HG03196 (cell line): ENCODE measurements at regions not wholly inside any gene's neighbourhood (a gene's known extent, or its start where the extent isn't known, plus 50 kb on each side); places are given as distances from the start of the nearest gene placed in this dataset.
"Not testable (repeated sequence)": the region's sequence is repeated elsewhere in the genome, so short reads cannot be mapped to it uniquely, and the experiment has no call there.

ENCODE experiments used
- ATAC-seq: cut with Tn5 transposase; IDR thresholded peaks from one replicate; pipeline ENCODE4 v1.9.1; 2021; ENCODE audit not compliant: unreplicated experiment

- no peak for ATAC-seq
Observed at GRCh38 chr15:93384886-93385285, 295.9 kb upstream of the RGMA start.

DNA sequence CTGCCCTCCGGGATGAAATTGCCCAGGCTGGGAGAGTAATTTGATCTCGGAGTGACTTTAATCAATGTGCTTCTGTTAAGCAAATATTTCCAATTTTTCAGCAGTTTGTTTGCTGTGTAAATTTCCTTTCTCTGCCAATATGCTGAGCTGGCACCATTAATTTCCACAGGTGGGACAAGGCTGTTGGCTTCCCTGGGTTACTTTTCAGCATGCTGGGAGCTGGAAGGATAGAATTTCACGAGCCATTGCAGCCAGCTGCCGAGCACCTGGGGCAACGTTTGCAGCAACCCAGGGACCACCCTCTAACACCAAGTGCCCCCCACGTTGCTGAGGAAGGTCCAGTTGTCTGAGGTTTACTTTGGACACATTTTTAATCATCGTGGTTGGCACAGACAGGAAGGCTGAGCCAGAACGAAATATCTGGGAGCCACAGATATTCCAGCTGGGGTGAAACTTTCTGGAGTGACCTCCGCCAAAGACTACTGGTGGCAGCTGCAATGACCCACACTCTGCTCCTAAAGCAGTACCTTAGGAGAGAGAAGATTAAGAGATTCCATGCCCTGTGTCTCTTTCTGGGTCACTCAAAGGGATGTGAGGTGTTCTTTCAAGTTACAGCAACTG is 293.3 kb upstream of the RGMA start:
- no peak for ATAC-seq

GRCh38 chr15:93378558-93378957 is 289.5 kb upstream of the RGMA start:
- ATAC-seq: no peak

DNA sequence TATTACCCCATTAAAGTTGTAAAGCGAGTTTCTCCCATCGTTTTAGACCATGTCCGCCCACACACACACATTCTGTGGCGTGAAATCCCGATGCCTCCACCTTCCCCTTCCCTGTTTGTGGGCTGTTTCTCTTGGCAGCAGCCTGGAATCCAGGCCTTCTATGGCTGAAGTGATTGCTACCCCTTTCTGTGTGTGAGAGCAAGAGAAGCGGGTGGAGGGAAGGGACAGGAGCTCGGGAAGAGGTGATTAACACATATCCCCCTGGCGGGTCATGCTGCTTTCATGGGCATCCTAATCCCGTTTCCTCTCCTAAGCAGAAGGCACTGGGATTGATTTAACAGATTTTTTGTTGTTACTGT is 283.8 kb upstream of the RGMA start:
- ATAC-seq: no peak

DNA sequence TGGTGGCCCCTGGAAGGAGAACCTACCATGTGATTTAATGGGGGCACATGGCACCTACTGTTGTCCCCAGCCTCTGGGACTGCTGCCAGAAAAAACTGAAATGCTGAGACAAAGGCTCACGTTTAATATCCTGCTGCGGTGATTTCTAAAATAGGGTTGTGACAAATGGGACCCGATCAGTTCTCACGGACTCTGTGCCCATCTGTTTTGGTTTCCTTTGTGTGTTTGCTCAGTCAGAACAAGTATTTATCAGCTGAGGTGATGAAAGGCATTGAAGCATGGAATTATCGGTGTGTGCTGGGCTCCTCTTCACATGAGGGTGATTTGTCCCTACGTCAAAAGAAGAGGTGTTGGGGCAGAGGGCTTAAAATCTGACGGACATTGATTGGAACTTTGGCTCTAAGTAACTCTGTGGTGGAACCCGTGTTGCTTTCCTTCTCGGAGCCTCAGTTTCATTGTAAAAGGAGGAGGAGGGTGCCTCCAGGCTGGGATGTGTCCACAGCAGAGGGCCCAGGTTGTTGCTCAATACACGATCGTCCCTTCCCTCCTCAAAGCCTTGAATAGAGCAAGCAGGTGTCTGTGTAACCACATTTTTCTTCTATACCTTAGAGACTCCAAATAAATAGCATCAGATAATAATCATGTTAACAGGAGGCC is 283.3 kb upstream of the RGMA start:
- ATAC-seq: no peak

DNA sequence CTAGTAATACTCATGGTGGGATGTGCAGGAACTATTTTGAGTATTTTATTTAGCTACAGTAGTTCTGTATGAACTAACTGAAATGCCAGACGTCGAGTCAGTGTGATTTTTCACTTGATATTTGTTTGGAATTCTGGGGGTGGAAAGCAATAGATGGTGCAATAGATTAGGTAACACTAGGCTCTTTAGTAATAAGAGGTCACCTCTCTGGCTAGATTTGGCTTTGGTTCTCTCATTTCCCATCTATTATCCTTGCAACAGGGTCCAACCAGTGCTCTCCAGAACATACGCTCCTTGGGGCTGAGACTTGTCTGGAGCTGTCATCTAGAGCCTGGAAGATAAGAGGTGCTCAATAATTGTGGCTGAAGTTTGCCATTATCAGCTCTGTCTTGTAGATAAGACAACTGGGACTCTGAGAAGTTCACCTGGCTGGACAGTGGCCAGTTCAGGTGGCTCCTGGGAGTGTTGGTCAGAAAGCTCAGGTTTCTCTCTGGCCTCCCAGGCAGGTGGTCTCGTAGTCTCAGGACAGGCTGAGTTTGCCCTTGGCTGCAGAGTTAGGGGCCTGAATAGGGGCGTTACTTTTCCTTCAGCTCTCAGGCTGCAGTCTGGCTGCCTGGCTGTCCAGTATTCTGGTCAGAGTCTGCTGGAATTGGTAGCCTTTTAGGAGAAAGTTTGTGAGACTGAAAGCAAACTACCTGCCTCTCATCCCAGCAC is 277.5 kb upstream of the RGMA start:
- ATAC-seq: no peak

- no peak for ATAC-seq
Observed at GRCh38 chr15:93362821-93363220, 273.8 kb upstream of the RGMA start.

DNA sequence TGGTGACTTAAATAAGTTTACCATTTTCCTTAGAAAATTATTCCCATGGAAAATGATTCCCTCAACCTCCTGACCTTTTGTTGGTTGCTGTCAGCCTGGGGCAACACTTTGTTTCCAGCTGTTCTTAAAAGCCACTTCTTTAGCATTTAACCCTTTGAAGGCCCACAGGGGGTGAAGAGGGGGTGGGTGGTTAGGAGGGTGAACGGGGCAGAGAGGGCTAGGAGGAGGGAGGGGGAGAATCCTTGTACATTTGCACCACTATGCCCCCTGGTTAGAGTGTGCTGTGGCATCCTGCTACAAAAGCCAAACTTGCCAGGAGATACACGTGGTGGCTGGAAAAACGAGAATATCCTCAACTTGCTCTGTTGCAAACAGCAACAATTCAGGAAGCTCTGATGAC is 273.2 kb upstream of the RGMA start:
- no peak for ATAC-seq

DNA sequence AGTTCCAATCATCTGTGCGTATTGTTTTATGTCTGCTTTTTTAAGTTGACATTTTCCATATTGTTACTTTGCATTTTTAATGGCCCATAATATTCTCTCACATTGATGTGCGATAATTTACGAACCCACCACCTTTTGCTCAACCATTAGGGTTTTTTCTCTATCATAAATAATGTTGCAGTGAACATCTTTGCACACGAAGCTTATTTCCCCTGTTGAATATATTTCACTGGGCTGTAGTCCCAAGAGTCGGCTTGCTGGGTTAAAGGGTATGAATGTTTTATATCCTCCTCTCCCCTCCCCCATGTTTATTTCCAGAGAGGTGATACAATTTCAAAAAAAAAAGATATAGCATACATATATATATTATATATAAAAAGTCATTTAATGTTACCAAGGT is 272.7 kb upstream of the RGMA start:
- no peak for ATAC-seq

DNA sequence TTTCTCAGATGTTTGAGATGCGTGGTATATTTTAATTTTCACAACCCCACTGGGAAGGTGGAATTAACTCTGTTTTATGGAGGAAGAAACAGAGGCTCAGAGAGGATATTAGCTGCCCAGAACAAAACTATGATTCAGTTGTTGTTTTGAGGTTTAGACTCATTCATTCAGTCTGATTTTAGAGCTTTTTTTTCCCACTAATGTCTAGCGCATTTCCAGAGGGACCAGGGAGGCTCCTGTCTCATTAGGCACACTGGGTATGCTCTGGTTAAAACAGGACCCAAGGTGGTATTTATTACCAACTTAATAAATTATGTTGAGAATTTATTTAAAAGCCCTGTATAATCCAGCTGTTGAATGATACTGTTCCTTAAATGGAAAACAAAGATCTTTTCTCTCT is 272.0 kb upstream of the RGMA start:
- ATAC-seq: no peak

- ATAC-seq: no peak
Observed at GRCh38 chr15:93360318-93360717, 271.3 kb upstream of the RGMA start.

DNA sequence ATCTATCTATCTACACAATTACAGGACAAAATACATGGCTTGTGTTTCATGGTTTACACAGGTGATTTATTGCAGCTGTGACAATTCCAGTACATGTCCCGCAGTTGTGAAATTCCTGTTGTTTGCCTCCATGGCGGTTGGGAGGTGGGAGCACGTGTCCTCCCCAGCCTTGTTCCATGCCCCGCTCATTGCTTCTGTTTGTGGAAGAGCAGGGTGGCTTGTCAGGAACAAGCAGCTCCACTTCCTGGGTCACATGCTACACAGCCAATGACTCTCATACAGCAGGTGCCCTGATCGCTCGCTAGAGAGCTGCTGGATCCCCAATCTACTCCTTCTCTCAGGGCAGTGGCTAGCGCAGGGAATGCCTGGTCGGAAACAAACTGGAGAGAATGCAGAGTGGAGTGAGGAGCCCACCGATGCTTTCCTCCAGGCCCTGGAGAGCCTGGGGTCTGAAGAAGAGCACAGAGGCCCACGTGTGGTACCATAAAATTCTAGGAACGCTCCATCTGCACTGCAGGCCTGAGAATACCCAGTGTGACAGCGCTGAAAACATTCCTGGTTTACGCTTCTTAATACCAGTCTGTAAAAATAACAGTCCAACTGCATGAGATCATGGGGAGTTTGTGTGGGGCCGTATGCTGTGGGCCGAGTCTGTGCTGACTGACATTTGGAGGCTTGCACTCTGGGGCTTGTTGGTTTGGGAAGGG is 270.6 kb upstream of the RGMA start:
- no peak for ATAC-seq

GRCh38 chr15:93359060-93359408 is 270.0 kb upstream of the RGMA start:
- no peak for ATAC-seq

DNA sequence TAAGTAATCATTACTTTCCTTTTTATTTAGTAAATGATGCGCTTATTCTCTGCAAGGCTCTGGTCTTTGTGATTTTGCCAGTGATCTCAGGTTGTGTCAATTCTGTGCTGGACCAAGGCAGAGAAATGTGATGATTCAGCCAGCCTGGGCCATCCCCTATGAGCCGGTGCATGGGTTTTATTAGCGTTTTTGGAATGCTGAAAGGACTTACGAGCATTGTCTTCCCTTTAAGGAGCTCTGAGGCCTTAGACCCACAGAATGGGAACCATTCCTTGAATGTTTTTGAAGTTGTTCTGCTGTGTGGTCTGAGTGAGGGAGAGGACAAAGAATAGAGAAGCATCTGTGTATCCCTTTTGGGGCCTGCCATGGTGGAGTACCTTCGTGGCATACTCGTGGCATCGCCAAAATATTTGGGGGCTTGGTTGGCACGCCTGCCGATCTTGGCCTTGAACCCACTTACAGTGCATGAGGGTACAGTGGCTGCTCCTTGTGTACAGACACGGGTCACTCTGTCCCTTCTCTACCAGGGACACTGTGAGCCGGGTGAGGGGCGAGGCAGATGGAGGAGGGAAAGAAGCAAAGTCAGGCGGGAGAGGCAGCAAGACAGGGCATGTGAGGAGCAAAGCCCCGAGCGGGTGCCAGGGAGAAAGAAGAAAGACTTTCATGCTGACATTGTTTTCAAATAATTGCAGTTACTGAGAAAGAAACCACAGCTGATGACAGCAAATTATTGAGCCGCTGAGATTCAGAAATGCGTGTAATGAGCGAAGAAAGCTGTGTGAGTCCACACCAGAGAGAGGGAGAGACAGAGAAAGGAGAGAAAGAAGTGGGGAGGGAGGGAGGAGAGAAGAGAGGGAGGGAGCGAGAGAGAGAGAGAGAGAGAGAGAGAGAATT is 269.4 kb upstream of the RGMA start:
- no peak for ATAC-seq

GRCh38 chr15:93348711-93349545 is 259.9 kb upstream of the RGMA start:
- no peak for ATAC-seq

DNA sequence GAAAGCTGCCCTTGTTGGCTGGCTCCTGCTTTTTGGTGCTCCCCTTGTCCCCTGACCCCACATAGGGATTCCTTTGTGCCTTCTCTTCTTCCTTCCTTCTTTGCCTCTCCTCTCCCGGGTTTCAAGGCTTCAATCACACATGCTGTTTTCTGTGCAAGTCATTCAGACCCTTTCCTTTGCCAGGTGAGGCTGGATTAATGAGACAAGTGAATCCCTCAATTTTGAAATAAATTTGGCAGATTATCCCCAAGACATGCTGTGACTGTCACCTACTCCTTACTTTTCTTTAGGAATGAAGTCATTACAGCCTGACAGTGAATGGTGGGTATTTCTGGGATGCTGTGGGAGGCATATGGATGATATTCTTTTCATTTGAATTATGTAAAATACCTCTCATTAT is 259.0 kb upstream of the RGMA start:
- ATAC-seq: no peak

GRCh38 chr15:93345981-93346380 is 257.0 kb upstream of the RGMA start:
- ATAC-seq: no peak

DNA sequence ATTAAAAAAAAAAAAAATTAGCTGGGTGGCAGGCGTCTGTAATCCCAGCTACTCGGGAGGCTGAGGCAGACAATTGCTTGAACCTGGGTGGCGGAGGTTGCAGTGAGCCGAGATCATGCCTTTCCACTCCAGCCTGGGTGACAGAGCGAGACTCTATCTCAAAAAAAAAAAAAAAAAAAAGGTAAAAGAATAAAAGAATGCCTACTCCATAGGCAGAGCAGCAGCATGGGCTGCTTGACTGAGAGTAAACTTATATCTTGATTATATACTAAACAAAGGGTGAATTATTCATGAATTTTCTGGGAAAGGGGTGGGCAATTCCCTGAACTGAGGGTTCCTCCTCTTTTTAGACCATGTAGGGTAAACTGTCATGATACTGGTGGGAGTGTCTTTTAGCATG is 254.4 kb upstream of the RGMA start:
- ATAC-seq: not testable (repeated sequence)

DNA sequence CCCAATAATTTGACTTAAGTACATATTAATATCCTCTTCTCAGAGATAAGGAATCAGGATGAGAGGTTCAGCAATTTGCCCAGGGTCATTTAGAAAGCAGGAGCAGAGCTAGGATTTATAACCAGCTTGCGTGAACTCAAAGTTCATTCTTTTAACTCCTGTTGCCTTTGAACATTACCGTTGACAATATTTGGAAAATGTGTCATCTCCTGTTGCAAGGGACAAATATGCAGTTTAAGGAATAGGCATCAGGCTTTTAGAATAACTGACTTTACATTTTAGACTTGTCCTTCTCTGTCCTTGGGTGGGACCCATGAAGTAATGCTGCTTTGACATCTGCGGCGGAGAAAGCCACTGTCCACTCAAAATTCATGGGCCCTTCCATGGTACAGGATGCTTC is 252.2 kb upstream of the RGMA start:
- no peak for ATAC-seq

DNA sequence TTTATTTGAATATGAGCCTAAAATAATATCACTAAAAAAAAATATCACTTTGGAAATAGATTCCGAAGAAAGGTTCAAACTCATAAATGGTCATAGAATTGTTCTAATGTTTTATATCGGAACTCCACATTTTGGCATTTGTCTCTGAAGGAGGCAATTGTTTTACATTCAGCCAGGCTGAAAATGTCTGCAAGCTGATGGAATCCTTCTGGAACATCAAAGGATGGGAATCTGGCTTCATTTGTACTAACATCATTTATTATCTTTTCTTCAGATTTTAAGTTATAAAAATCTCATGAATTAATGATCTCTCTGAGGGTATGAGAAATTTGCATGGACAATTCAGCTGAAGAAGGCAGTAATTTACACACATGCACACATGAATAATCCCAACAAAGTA is 251.4 kb upstream of the RGMA start:
- ATAC-seq: no peak
